ENCODE measurements at regions not wholly inside any gene's neighbourhood (a gene's known extent, or its start where the extent isn't known, plus 50 kb on each side); places are given as distances from the start of the nearest gene placed in this dataset.

DNA sequence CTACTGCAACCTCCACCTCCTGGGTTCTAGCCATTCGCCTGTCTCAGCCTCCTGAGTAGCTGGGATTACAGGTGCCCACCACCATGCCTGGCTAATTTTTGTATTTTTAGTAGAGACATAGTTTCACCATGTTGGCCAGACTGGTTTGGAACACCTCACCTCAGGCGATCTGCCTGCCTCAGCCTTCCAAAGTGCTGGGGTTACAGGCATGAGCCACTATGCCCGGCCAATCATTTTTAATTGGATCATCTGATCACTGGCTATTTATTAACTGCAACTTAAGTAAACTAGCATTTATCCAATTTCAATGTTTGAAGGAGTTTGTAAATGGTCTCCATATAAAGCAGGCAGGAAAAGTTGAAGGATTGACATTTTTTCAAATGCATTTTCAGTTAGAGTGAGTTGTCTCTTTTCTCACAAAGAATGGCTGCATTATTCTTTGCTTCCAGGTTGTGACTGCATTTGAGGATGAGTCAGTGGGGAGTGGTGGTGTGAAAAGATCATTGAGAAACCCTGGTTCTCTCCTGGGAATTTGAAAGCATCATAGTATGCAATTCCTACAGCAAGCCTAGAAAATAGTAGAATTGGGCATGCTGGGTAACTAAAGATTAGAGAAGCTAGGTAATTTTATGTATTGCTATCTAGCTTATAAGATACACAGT, 431.1 kb upstream of the ZEB2 start:
- no peaks in the 10 kb centered on the region for H3K36me3 ChIP-seq
- peaks cover 8 to 11% of the 10 kb centered on the region in 2 experiments for H3K4me1 ChIP-seq (ENCODE audit: control insufficient read depth in 1 of 2, insufficient read depth in 1 of 2, low read depth in 1 of 2, low read length in 1 of 2)
- H3K4me3 ChIP-seq (ENCODE audit: low read depth in 1 of 2, low read length in 1 of 2): no peak overlapping the region
- H3K9me3 ChIP-seq: no peaks in the 10 kb centered on the region
- H3K27me3 ChIP-seq: no peaks in the 10 kb centered on the region
- TF ChIP-seq CTCF (IDR thresholded peaks at IDR 0.05): no peak
- no peak overlapping the region for H3K27ac ChIP-seq

GRCh38 chr2:144948205-144948855, 428.4 kb upstream of the ZEB2 start:
- Histone ChIP-seq H3K36me3 (no peaks in the 10 kb centered on the region), H3K4me1 (ENCODE audit: control insufficient read depth in 1 of 2, insufficient read depth in 1 of 2, low read depth in 1 of 2, low read length in 1 of 2) (peaks cover 9 to 12% of the 10 kb centered on the region in 2 experiments), H3K4me3 (ENCODE audit: low read depth in 1 of 2, low read length in 1 of 2) (no peak overlapping the region), H3K27me3 (no peaks in the 10 kb centered on the region), H3K9me3 (no peaks in the 10 kb centered on the region), H3K27ac (no peak overlapping the region)
- no peak for TF ChIP-seq CTCF (IDR thresholded peaks at IDR 0.05)

GRCh38 chr2:144947709-144948037, 427.8 kb upstream of the ZEB2 start:
- no peaks in the 10 kb centered on the region for H3K27me3 ChIP-seq
- H3K27ac ChIP-seq: no peak overlapping the region
- no peaks in the 10 kb centered on the region for H3K36me3 ChIP-seq
- no peak for TF ChIP-seq CTCF (IDR thresholded peaks at IDR 0.05)
- H3K9me3 ChIP-seq: no peaks in the 10 kb centered on the region
- peaks cover 9 to 12% of the 10 kb centered on the region in 2 experiments for H3K4me1 ChIP-seq (ENCODE audit: control insufficient read depth in 1 of 2, insufficient read depth in 1 of 2, low read depth in 1 of 2, low read length in 1 of 2)
- no peak overlapping the region for H3K4me3 ChIP-seq (ENCODE audit: low read depth in 1 of 2, low read length in 1 of 2)

DNA sequence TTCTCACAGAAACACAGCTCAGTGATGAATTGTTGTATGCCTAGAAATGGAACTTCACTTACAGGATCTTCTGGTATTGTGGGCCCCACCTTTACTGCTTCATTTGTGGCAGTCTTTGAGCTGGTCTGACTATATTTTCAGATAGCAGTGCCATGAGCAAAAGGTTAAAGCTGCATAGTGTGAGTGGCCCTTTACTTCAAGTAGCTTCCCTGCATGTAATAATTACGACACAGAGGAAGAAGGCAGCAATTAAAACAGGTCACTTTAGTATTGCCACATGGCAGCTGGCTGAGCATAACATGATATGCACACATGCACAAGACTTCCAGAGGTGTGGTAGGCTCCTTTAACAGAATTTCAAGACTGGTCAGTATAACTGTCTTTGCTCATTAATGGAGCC, 426.3 kb upstream of the ZEB2 start:
- no peak for TF ChIP-seq CTCF (IDR thresholded peaks at IDR 0.05)
- H3K27me3 ChIP-seq: no peaks in the 10 kb centered on the region
- no peaks in the 10 kb centered on the region for H3K36me3 ChIP-seq
- peaks cover 9 to 12% of the 10 kb centered on the region in 2 experiments for H3K4me1 ChIP-seq (ENCODE audit: control insufficient read depth in 1 of 2, insufficient read depth in 1 of 2, low read depth in 1 of 2, low read length in 1 of 2)
- no peaks in the 10 kb centered on the region for H3K9me3 ChIP-seq
- no peak overlapping the region for H3K4me3 ChIP-seq (ENCODE audit: low read depth in 1 of 2, low read length in 1 of 2)
- no peak overlapping the region for H3K27ac ChIP-seq

DNA sequence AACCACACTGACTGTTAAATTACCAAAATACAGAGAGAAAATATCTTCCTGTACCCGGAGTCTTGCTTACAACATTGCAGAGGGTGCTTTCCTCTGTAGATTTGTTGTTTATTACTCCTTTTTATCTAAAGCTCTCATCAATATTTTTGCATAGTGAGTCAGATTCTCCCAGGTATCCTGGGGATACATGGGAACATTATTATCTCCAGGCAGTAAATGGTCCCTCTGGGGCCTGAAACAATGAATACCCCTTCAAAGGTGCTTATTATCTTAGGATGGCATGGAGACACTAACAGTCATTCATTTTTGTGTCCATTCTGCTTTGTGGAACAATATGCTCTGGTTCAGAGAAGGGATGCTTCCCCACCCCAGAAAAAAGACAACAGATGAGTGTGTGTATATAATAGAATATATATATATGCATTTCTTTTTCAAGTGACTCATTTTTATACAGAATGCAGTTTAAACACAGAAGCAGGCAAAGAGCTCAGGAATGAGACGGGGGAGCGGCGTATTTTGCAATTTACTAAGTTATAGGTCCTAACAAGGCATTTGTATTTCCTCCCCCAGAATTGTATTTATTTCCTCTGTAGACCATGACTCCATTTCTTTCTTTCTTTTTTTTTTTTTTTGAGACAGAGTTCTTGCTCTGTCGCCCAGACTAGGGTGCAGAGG, 424.8 kb upstream of the ZEB2 start:
- Histone ChIP-seq H3K4me1 (ENCODE audit: control insufficient read depth in 1 of 2, insufficient read depth in 1 of 2, low read depth in 1 of 2, low read length in 1 of 2) (peaks cover 9 to 12% of the 10 kb centered on the region in 2 experiments), H3K36me3 (no peaks in the 10 kb centered on the region), H3K4me3 (ENCODE audit: low read depth in 1 of 2, low read length in 1 of 2) (no peak overlapping the region), H3K9me3 (no peaks in the 10 kb centered on the region), H3K27me3 (no peaks in the 10 kb centered on the region), H3K27ac (no peak overlapping the region)
- no peak for TF ChIP-seq CTCF (IDR thresholded peaks at IDR 0.05)

All from neutrophil (primary cell).